ENCODE measurements at regions not wholly inside any gene's neighbourhood (a gene's known extent, or its start where the extent isn't known, plus 50 kb on each side); places are given as distances from the start of the nearest gene placed in this dataset.

DNA sequence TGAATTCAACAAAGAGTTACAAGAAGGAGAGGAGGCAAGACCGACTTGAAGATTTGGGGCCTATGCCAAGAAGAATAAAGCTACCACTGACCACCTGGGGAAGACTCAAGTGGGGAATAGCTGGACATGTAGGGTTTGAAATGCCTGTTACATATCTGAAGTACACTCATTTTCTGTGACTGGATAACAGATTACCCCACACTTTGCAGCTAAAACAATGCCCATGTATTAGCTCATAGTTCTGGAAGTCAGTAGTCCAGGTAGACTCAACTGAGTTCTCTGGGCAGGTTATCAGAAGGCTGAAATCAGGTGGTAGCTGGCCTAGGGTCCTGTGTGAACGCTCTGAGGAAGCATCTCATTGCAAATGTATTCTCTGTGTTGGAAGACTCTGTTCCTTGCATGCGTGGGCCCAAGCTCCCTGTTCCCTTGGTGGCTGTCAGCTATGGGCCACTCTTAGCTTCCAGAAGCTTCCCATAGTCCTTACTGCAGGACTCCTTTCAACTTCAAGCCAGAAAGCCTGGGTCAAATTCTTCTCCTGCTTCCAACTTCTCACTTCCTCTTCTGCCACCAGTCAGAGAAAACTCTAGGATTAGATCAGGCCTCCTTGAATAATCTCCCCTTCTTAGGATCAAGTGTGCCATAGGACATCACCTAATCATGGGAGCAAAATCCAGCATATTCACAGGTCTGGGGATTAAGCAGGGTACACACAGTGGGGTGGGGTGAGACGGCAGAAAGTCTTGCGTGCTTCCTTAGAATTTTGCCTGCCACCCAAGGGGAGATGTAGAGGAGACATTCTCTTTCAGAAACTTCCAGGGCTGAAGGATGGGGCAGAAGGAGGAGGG lies 187.8 kb downstream of the SHQ1 start:
- H3K36me3 ChIP-seq (ENCODE audit: insufficient read depth, low read length, poor library complexity, severe bottlenecking): no peaks in the 10 kb centered on the region
- ChIA-PET POLR2A (ENCODE audit: low non-redundant PET) (no interaction called here), CTCF (no interaction called here)
- no peak overlapping the region for H3K27ac ChIP-seq (ENCODE audit: low read depth, low read length, poor library complexity, severe bottlenecking)
- no peaks in the 10 kb centered on the region for H3K4me1 ChIP-seq (ENCODE audit: insufficient read depth, low read length, poor library complexity, severe bottlenecking)
- no peak overlapping the region for H3K4me3 ChIP-seq (ENCODE audit: low read depth, low read length, poor library complexity, severe bottlenecking)
- TF ChIP-seq CTCF (conservative IDR thresholded peaks at IDR 0.05; ENCODE audit: low read depth, low read length): no peak
- no peak for TF ChIP-seq EZH2 (IDR thresholded peaks at IDR 0.05; ENCODE audit: borderline replicate concordance, low read depth, low read length, poor library complexity, severe bottlenecking)
- intact Hi-C loops (cut with micrococcal nuclease; ENCODE audit: unreplicated experiment): loop anchor here (10.0 kb wide), 1 partner anchor 154 kb away; no protein-coding TSS in a partner anchor
- H3K9me3 ChIP-seq (ENCODE audit: low read depth, low read length, poor library complexity, severe bottlenecking): no peaks in the 10 kb centered on the region
- DNase-seq (ENCODE audit: low spot score): no peak
- no peaks in the 10 kb centered on the region for H3K27me3 ChIP-seq (replicated peaks; ENCODE audit: insufficient read depth, low read depth, low read length, poor library complexity)
- no TSS peak for BruUV-seq (replicated peaks)

GRCh38 chr3:72659596-72659995 lies 188.6 kb downstream of the SHQ1 start:
- intact Hi-C loops (cut with micrococcal nuclease; ENCODE audit: unreplicated experiment): no loop called here

DNA sequence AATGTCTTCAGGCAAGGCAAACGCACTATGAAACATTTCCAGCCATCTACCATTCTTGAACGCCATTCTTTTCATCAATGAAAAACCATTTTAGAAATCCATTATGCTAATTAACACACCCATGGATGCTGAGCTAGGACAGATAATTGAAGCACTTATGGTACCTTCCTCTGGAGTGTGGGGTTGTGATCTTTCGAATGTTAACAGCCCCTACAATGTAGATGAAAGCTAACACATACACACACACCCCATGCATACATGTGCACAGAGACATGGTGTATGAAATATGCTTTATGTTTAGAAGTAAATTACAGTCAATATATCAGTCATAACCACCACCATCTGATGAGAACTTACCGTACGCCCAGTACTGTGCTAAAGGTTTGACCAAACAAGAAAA lies 189.1 kb downstream of the SHQ1 start:
- TF ChIP-seq CTCF (conservative IDR thresholded peaks at IDR 0.05; ENCODE audit: low read depth, low read length) (no peak), EZH2 (IDR thresholded peaks at IDR 0.05; ENCODE audit: borderline replicate concordance, low read depth, low read length, poor library complexity, severe bottlenecking) (no peak)
- BruUV-seq (replicated peaks): no TSS peak
- CTCF ChIA-PET: no interaction called here

More at GRCh38 chr3:72659596-72659995, 188.6 kb downstream of the SHQ1 start:
- no TSS peak for BruUV-seq (replicated peaks)
- Histone ChIP-seq H3K9me3 (ENCODE audit: low read depth, low read length, poor library complexity, severe bottlenecking) (no peaks in the 10 kb centered on the region), H3K36me3 (ENCODE audit: insufficient read depth, low read length, poor library complexity, severe bottlenecking) (no peaks in the 10 kb centered on the region), H3K27me3 (replicated peaks; ENCODE audit: insufficient read depth, low read depth, low read length, poor library complexity) (no peaks in the 10 kb centered on the region), H3K4me1 (ENCODE audit: insufficient read depth, low read length, poor library complexity, severe bottlenecking) (no peaks in the 10 kb centered on the region), H3K27ac (ENCODE audit: low read depth, low read length, poor library complexity, severe bottlenecking) (no peak overlapping the region), H3K4me3 (ENCODE audit: low read depth, low read length, poor library complexity, severe bottlenecking) (no peak overlapping the region)
- TF ChIP-seq EZH2 (IDR thresholded peaks at IDR 0.05; ENCODE audit: borderline replicate concordance, low read depth, low read length, poor library complexity, severe bottlenecking) (no peak), CTCF (conservative IDR thresholded peaks at IDR 0.05; ENCODE audit: low read depth, low read length) (no peak)
- ChIA-PET POLR2A (ENCODE audit: low non-redundant PET) (no interaction called here), CTCF (no interaction called here)
- peak; percentile 7 for DNase-seq (ENCODE audit: low spot score)

More for the DNA sequence above, 189.1 kb downstream of the SHQ1 start:
- DNase-seq (ENCODE audit: low spot score): no peak
- intact Hi-C loops (cut with micrococcal nuclease; ENCODE audit: unreplicated experiment): no loop called here
- Histone ChIP-seq H3K4me3 (ENCODE audit: low read depth, low read length, poor library complexity, severe bottlenecking) (no peak overlapping the region), H3K4me1 (ENCODE audit: insufficient read depth, low read length, poor library complexity, severe bottlenecking) (no peaks in the 10 kb centered on the region), H3K27me3 (replicated peaks; ENCODE audit: insufficient read depth, low read depth, low read length, poor library complexity) (no peaks in the 10 kb centered on the region), H3K9me3 (ENCODE audit: low read depth, low read length, poor library complexity, severe bottlenecking) (no peaks in the 10 kb centered on the region), H3K27ac (ENCODE audit: low read depth, low read length, poor library complexity, severe bottlenecking) (no peak overlapping the region), H3K36me3 (ENCODE audit: insufficient read depth, low read length, poor library complexity, severe bottlenecking) (no peaks in the 10 kb centered on the region)
- POLR2A ChIA-PET (ENCODE audit: low non-redundant PET): no interaction called here
